ENCODE measurements at regions not wholly inside any gene's neighbourhood (a gene's known extent, or its start where the extent isn't known, plus 50 kb on each side); places are given as distances from the start of the nearest gene placed in this dataset.
"Not testable (repeated sequence)": the region's sequence is repeated elsewhere in the genome, so short reads cannot be mapped to it uniquely, and the experiment has no call there.

DNA sequence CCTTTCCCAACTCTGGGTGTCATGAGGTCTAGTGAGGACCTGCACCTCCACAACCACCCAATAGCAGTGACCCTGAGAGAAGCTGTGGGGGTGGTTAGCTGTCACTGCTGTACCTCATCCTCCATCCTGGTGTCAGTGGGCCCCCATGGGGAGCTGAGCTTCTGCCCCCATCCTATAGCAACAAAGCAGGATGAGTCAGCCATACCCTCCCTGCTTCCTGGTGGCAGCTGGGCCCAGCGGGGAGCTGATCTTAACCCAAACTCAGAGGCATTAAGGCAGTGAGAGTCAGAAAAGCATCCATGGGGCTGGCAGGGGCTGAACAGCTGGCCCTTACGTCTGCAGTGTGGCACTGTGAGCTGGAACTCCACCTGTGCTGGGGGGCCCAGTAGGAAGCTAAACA lies 247.8 kb upstream of the HDAC4 start:
- no peak for DNase-seq (ENCODE audit: low read depth)
- H3K4me3 ChIP-seq (ENCODE audit: low read length): no peak overlapping the region
- TF ChIP-seq, protein P1, sequence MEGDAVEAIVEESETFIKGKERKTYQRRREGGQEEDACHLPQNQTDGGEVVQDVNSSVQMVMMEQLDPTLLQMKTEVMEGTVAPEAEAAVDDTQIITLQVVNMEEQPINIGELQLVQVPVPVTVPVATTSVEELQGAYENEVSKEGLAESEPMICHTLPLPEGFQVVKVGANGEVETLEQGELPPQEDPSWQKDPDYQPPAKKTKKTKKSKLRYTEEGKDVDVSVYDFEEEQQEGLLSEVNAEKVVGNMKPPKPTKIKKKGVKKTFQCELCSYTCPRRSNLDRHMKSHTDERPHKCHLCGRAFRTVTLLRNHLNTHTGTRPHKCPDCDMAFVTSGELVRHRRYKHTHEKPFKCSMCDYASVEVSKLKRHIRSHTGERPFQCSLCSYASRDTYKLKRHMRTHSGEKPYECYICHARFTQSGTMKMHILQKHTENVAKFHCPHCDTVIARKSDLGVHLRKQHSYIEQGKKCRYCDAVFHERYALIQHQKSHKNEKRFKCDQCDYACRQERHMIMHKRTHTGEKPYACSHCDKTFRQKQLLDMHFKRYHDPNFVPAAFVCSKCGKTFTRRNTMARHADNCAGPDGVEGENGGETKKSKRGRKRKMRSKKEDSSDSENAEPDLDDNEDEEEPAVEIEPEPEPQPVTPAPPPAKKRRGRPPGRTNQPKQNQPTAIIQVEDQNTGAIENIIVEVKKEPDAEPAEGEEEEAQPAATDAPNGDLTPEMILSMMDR (IDR thresholded peaks at IDR 0.05; ENCODE audit: insufficient read depth, low read depth, low read length, missing control alignments): no peak

DNA sequence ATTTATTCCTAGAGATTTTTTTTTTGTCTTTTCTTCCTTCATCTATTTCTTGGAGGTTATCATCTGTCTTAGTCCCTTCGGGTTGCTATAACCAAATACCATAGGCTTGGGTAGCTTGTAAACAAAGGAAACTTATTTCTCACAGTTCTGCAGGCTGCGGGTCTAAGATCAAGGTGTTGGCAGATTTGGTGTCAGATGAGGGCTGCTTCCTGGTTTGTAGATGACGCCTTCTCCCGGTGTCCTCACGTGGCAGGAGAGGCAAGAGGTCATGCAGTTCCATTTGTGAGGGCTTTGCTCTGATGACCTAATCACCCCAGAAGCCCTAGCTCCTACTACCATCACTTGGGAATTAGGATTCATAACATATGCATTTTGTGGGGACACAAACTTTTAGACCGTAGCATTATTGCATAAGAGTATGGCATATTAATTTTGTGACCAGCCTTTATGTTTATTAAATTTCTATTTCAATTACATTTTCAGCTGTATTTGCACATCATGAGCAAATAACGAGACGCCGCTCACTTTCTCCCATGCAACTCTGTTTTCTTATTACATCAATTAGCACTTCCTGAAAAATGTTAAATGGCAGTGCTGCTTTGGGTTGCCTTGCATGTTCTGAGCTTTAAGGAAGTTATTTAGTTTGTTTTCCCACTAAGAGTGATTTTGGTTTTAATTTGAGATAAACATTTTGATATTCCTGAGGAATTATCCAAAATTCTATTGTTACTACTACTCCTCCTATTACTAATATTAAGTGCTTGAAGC lies 246.4 kb upstream of the HDAC4 start:
- no peak overlapping the region for H3K4me3 ChIP-seq (ENCODE audit: low read length)
- no peak for DNase-seq (ENCODE audit: low read depth)
- TF ChIP-seq, protein P1 (IDR thresholded peaks at IDR 0.05; ENCODE audit: insufficient read depth, low read depth, low read length, missing control alignments): no peak

DNA sequence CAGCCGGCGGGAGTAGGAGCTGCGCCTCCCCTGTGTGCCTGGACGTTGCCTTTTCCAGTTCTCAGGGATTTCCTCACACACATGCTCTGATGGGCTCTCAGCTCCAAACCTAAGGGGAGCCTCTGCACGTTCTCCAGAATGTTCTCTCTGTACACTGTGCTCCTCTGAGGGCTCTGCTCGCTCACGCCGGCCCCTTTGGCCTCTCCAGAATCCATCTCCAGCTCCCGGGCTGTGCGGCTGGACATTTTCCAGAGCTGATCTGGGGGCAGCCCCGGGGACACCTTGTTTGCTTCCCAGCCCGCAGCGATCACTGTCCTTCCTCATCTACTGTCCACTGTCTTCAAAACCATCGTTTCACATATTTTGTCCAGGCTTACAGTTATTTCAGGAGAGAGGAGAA lies 245.4 kb upstream of the HDAC4 start:
- no peak for DNase-seq (ENCODE audit: low read depth)
- no peak overlapping the region for H3K4me3 ChIP-seq (ENCODE audit: low read length)
- TF ChIP-seq, protein P1 (IDR thresholded peaks at IDR 0.05; ENCODE audit: insufficient read depth, low read depth, low read length, missing control alignments): no peak

DNA sequence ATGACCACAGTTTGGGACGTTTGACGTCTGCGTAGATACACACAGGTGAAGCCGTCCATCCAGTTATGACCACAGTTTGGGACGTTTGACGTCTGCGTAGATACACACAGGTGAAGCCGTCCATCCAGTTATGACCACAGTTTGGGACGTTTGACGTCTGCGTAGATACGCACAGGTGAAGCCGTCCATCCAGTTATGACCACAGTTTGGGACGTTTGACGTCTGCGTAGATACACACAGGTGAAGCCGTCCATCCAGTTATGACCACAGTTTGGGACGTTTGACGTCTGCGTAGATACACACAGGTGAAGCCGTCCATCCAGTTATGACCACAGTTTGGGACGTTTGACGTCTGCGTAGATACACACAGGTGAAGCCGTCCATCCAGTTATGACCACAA lies 243.8 kb upstream of the HDAC4 start:
- H3K4me3 ChIP-seq (ENCODE audit: low read length); DNase-seq (ENCODE audit: low read depth): not testable (repeated sequence)

DNA sequence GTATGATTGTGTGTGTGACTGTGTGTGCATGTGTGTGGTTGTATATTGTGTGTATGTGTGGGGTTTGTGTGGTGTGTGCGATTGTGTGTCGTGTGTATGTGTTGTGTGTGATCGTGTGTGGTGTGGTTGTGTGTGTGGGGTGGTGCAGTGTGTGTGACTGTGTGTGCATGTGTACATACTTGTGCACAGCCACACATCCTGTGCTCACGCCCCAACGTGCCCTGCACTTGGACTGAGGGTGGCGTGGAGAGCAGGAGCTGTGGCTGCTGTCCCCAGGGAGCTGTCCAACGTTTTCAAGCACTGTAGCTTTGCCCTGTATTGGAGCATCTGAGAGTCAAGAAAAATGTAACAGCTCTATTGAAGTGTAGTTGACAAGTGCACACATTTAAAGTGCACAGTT lies 243.2 kb upstream of the HDAC4 start:
- DNase-seq (ENCODE audit: low read depth): no peak
- TF ChIP-seq, protein P1 (IDR thresholded peaks at IDR 0.05; ENCODE audit: insufficient read depth, low read depth, low read length, missing control alignments): no peak
- no peak overlapping the region for H3K4me3 ChIP-seq (ENCODE audit: low read length)

DNA sequence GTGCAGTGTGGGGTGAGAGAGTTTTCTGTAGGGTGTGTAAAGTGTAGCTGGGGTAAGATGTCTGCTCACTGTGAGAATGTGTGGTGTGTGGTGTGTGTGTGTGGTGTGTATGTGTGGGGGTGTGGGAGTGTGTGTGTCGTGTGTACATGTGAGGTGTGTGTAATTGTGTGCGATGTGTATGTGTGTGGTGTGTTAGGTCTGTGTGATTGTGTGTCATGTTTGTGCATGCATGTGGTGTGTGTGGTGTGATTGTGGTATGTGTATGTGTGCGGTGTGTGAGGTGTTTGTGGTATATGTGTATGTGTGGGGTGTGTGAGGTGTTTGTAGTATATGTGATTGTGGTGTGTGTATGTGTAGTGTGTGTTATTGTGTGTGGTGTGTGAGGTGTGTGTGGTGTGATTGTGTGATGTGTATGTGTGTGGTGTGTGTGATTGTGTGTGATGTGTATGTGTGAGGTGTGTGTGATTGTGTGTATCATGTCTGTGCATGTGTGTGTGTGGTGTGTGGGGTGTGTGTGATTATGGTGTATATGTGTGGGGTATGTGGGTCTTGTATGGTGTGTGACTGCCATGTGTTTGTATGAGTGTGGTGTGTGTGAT lies 241.7 kb upstream of the HDAC4 start:
- no peak for DNase-seq (ENCODE audit: low read depth)
- H3K4me3 ChIP-seq (ENCODE audit: low read length): no peak overlapping the region
- TF ChIP-seq, protein P1 (IDR thresholded peaks at IDR 0.05; ENCODE audit: insufficient read depth, low read depth, low read length, missing control alignments): no peak

DNA sequence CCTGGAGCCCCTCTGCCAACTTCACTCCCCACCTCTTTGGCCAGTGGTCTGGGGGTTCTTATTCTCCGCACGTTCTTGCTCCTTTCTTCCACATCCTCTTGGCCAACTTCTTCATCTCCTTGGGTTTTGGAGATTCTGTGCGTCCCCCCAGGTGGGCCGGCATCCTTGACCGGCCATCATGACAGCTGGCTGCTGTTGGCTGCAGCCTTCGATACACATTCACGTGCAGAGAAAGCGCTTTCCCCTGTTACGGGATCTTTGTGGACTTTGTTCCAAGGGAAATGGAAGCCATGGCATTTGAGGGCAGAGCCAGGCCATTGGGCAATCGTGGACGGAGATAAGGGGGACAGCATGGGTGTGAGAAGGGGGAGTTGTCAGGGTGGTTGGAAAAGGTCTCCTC lies 241.1 kb upstream of the HDAC4 start:
- not testable (repeated sequence) for DNase-seq (ENCODE audit: low read depth); H3K4me3 ChIP-seq (ENCODE audit: low read length)
